ENCODE measurements at regions not wholly inside any gene's neighbourhood (a gene's known extent, or its start where the extent isn't known, plus 50 kb on each side); places are given as distances from the start of the nearest gene placed in this dataset.

- H3K27me3 ChIP-seq: no peaks in the 10 kb centered on the region
- H3K36me3 ChIP-seq: no peaks in the 10 kb centered on the region
- H3K9me3 ChIP-seq: no peaks in the 10 kb centered on the region
- intact Hi-C loops (cut with DNase I; ENCODE audit: low total_unique reads): no loop called here
- no peak for TF ChIP-seq POLR2A (IDR thresholded peaks at IDR 0.05)
- TF ChIP-seq CTCF (IDR thresholded peaks at IDR 0.05): no peak
- H3K27ac ChIP-seq: no peak overlapping the region
- no peak for DNase-seq
- no peak overlapping the region for H3K4me3 ChIP-seq
- H3K4me1 ChIP-seq: no peaks in the 10 kb centered on the region
Observed at GRCh38 chr10:93150289-93150688, 76.6 kb downstream of the CYP26A1 start.

GRCh38 chr10:93150990-93151547 lies 77.4 kb downstream of the CYP26A1 start:
- Histone ChIP-seq H3K27ac (no peak overlapping the region), H3K9me3 (no peaks in the 10 kb centered on the region), H3K4me1 (no peaks in the 10 kb centered on the region), H3K27me3 (no peaks in the 10 kb centered on the region), H3K4me3 (no peak overlapping the region), H3K36me3 (no peaks in the 10 kb centered on the region)
- intact Hi-C loops (cut with DNase I; ENCODE audit: low total_unique reads): no loop called here
- no peak for DNase-seq
- TF ChIP-seq POLR2A (IDR thresholded peaks at IDR 0.05) (no peak), CTCF (IDR thresholded peaks at IDR 0.05) (no peak)

- H3K4me1 ChIP-seq: no peaks in the 10 kb centered on the region
- no peak for DNase-seq
- no peaks in the 10 kb centered on the region for H3K36me3 ChIP-seq
- no peaks in the 10 kb centered on the region for H3K9me3 ChIP-seq
- no peaks in the 10 kb centered on the region for H3K27me3 ChIP-seq
- H3K4me3 ChIP-seq: no peak overlapping the region
- no peak for TF ChIP-seq POLR2A (IDR thresholded peaks at IDR 0.05)
- no peak overlapping the region for H3K27ac ChIP-seq
- intact Hi-C loops (cut with DNase I; ENCODE audit: low total_unique reads): no loop called here
Observed at GRCh38 chr10:93152136-93152535, 78.4 kb downstream of the CYP26A1 start.

- Histone ChIP-seq H3K27ac (no peak overlapping the region), H3K9me3 (no peaks in the 10 kb centered on the region), H3K4me3 (no peak overlapping the region), H3K36me3 (no peaks in the 10 kb centered on the region), H3K27me3 (no peaks in the 10 kb centered on the region), H3K4me1 (no peaks in the 10 kb centered on the region)
- no peak for DNase-seq
- intact Hi-C loops (cut with DNase I; ENCODE audit: low total_unique reads): no loop called here
- TF ChIP-seq CTCF (IDR thresholded peaks at IDR 0.05): no peak
- TF ChIP-seq POLR2A (IDR thresholded peaks at IDR 0.05): no peak
Observed at GRCh38 chr10:93154531-93154930, 80.8 kb downstream of the CYP26A1 start.

- DNase-seq: no peak
- no peak overlapping the region for H3K27ac ChIP-seq
- no peaks in the 10 kb centered on the region for H3K36me3 ChIP-seq
- TF ChIP-seq POLR2A (IDR thresholded peaks at IDR 0.05) (no peak), CTCF (IDR thresholded peaks at IDR 0.05) (no peak)
- intact Hi-C loops (cut with DNase I; ENCODE audit: low total_unique reads): no loop called here
- H3K27me3 ChIP-seq: no peaks in the 10 kb centered on the region
- H3K4me3 ChIP-seq: no peak overlapping the region
- H3K4me1 ChIP-seq: no peaks in the 10 kb centered on the region
- H3K9me3 ChIP-seq: no peaks in the 10 kb centered on the region
Observed at GRCh38 chr10:93160140-93160539, 86.4 kb downstream of the CYP26A1 start.

- Histone ChIP-seq H3K4me1 (no peaks in the 10 kb centered on the region), H3K27ac (no peak overlapping the region), H3K4me3 (no peak overlapping the region), H3K27me3 (no peaks in the 10 kb centered on the region), H3K36me3 (no peaks in the 10 kb centered on the region), H3K9me3 (no peaks in the 10 kb centered on the region)
- TF ChIP-seq CTCF (IDR thresholded peaks at IDR 0.05): no peak
- TF ChIP-seq POLR2A (IDR thresholded peaks at IDR 0.05): no peak
- intact Hi-C loops (cut with DNase I; ENCODE audit: low total_unique reads): no loop called here
- no peak for DNase-seq
Observed at GRCh38 chr10:93160829-93161228, 87.1 kb downstream of the CYP26A1 start.
